Stimulated activated CD8-positive, alpha-beta memory T cell treated with anti-CD3 and anti-CD28 coated beads, Interleukin-15, amount 100 ng/mL, for 48 hours (primary cell): ENCODE measurements at regions not wholly inside any gene's neighbourhood (a gene's known extent, or its start where the extent isn't known, plus 50 kb on each side); places are given as distances from the start of the nearest gene placed in this dataset.
"Not testable (repeated sequence)": the region's sequence is repeated elsewhere in the genome, so short reads cannot be mapped to it uniquely, and the experiment has no call there.

ENCODE experiments used
- DNase-seq, 2 donors: peaks; one replicate each; pipeline ENCODE4 v3.0.0-alpha.2; 2020; ENCODE audit warnings: low read depth in 2 of 2

- no peak for DNase-seq
Measured at GRCh38 chr1:67530071-67530470, 99.9 kb upstream of the SERBP1 start.

GRCh38 chr1:67532452-67533216 is 102.4 kb upstream of the SERBP1 start:
- DNase-seq: no peak

- DNase-seq: no peak
Measured at GRCh38 chr1:67534627-67535065, 104.4 kb upstream of the SERBP1 start.

GRCh38 chr1:67535474-67535873 is 105.3 kb upstream of the SERBP1 start:
- peak; percentile 19 for DNase-seq

- DNase-seq: no peak
Measured at GRCh38 chr1:67536957-67537666, 106.9 kb upstream of the SERBP1 start.

- DNase-seq: no peak
Measured at GRCh38 chr1:67537667-67538018, 107.4 kb upstream of the SERBP1 start.

GRCh38 chr1:67540025-67540732 is 110.0 kb upstream of the SERBP1 start:
- DNase-seq: no peak

- DNase-seq: no peak
Measured at GRCh38 chr1:67540733-67541125, 110.5 kb upstream of the SERBP1 start.

GRCh38 chr1:67542747-67543146 is 112.5 kb upstream of the SERBP1 start:
- no peak for DNase-seq

GRCh38 chr1:67544921-67545320 is 114.7 kb upstream of the SERBP1 start:
- DNase-seq: no peak

- no peak for DNase-seq
Measured at GRCh38 chr1:67545364-67545763, 115.2 kb upstream of the SERBP1 start.

GRCh38 chr1:67551375-67551774 is 121.2 kb upstream of the SERBP1 start:
- no peak for DNase-seq

GRCh38 chr1:67552336-67552759 is 122.1 kb upstream of the SERBP1 start:
- DNase-seq: no peak

- not testable (repeated sequence) for DNase-seq
Measured at GRCh38 chr1:67554204-67554603, 124.0 kb upstream of the SERBP1 start.

- no peak for DNase-seq
Measured at GRCh38 chr1:67555461-67556296, 125.5 kb upstream of the SERBP1 start.

- DNase-seq: no peak
Measured at GRCh38 chr1:67556297-67556900, 126.2 kb upstream of the SERBP1 start.

- no peak for DNase-seq
Measured at GRCh38 chr1:67557696-67558448, 127.1 kb upstream of the GADD45A start.

GRCh38 chr1:67558449-67559193 is 126.4 kb upstream of the GADD45A start:
- no peak for DNase-seq

- no peak for DNase-seq
Measured at GRCh38 chr1:67559222-67559700, 125.7 kb upstream of the GADD45A start.
